Gastroesophageal sphincter (tissue), 4 donors: ENCODE measurements at regions not wholly inside any gene's neighbourhood (a gene's known extent, or its start where the extent isn't known, plus 50 kb on each side); places are given as distances from the start of the nearest gene placed in this dataset.

ENCODE experiments used
- ATAC-seq: fragments of 150-250 bp; one replicate; pipeline ENCODE4 v1.9.1; 2016; ENCODE audit warnings: mild to moderate bottlenecking, moderate library complexity
- H3K27ac ChIP-seq, 4 donors: fragments of 200-600 bp; sonication (generic) in 3 of 4; 1 replicate in 3 of 4; 2 replicates in 1 of 4; pipeline ENCODE4 v1.5.1; 2016 to 2019
- H3K27me3 ChIP-seq: fragments of 200-600 bp; sonication (generic); one replicate; pipeline ENCODE4 v1.5.1; 2019
- H3K36me3 ChIP-seq, 2 donors: fragments of 200-600 bp; sonication (generic); one replicate each; pipeline ENCODE4 v1.5.1; 2019; ENCODE audit warnings: control low read depth in 1 of 2
- H3K4me1 ChIP-seq, 3 donors: fragments of 200-600 bp; sonication (generic); 1 replicate in 2 of 3; 2 replicates in 1 of 3; pipeline ENCODE4 v1.5.1; 2016 to 2019; ENCODE audit warnings: control low read depth in 2 of 3
- H3K4me3 ChIP-seq, 2 donors: fragments of 200-600 bp; sonication (generic); one replicate each; pipeline ENCODE4 v1.5.1; 2019; ENCODE audit warnings: mild to moderate bottlenecking in 1 of 2, moderate library complexity in 1 of 2
- H3K9me3 ChIP-seq, 3 donors: fragments of 200-600 bp; sonication (generic); one replicate each; pipeline ENCODE4 v1.5.1; 2017 to 2019; ENCODE audit warnings: control low read depth in 2 of 3
- CTCF ChIP-seq, 4 experiments: fragments of 200-600 bp in 2 of 4; fragments of 450-650 bp in 2 of 4; sonication (generic) in 1 of 4; IDR thresholded peaks; one replicate each; pipeline ENCODE4 v1.5.1; 2017 to 2019; ENCODE audit warnings: antibody characterized with exemption in 4 of 4, mild to moderate bottlenecking in 2 of 4, moderate library complexity in 2 of 4
- EP300 ChIP-seq: sonication (generic); formaldehyde crosslinking; IDR thresholded peaks from one replicate; pipeline ENCODE4 v1.6.1; 2017; ENCODE audit warnings: antibody characterized with exemption, mild to moderate bottlenecking
- POLR2A ChIP-seq, 2 donors: fragments of 450-650 bp; IDR thresholded peaks; one replicate each; pipeline ENCODE4 v1.6.1; 2017; ENCODE audit warnings: antibody characterized with exemption in 2 of 2, mild to moderate bottlenecking in 2 of 2, moderate library complexity in 1 of 2
- POLR2AphosphoS5 ChIP-seq: sonication (generic); formaldehyde crosslinking; IDR thresholded peaks from one replicate; pipeline ENCODE4 v1.6.1; 2017; ENCODE audit warnings: antibody characterized with exemption
- WGBS, 2 donors: methylation state at CpG; one replicate each; pipeline ENCODE4 v1.1.5; 2018; ENCODE audit warnings: low coverage in 1 of 2; 5-methylcytosine and 5-hydroxymethylcytosine counted together

GRCh38 chr18:2433366-2433765 lies 137.9 kb downstream of the METTL4 start:
- no peak for ATAC-seq
- Histone ChIP-seq H3K36me3 (no peaks in the 10 kb centered on the region), H3K4me3 (no peak overlapping the region), H3K27me3 (no peaks in the 10 kb centered on the region), H3K4me1 (no peaks in the 10 kb centered on the region), H3K9me3 (peaks cover 0 to 18% (median 0%) of the 10 kb centered on the region in 3 donors), H3K27ac (no peak overlapping the region)
- WGBS, 2 donors = 70 to 75% methylated on average over 1 of the region's 1 CpG
- TF ChIP-seq CTCF (IDR thresholded peaks at IDR 0.05) = no peak
- TF ChIP-seq POLR2AphosphoS5 = no peak

DNA sequence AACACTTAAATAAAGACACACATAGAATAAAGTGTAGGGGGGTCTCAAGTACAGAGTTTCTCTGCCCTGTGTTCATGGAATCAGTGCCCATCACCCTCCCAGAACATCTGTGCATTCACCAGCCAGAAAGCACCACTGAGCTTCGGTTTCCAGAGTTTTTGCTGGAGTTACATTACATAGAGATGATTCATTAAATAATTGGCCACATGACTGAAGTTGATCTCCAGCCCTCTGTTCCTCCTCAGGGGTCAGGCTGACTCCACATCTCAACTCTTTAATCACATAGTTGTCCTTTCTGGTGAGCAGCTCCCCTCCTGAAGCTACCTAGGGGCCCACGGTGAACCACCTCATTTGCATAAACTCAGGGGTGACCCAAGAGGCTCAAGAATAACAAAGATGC lies 129.8 kb downstream of the METTL4 start:
- WGBS, 2 donors = 83% methylated on average over 2 of the region's 2 CpGs; no CpG with 5 or more reads in 1 of the 2 donors
- no peaks in the 10 kb centered on the region for H3K36me3 ChIP-seq
- no peak overlapping the region for H3K27ac ChIP-seq
- H3K27me3 ChIP-seq = no peaks in the 10 kb centered on the region
- H3K4me3 ChIP-seq = no peak overlapping the region
- no peaks in the 10 kb centered on the region for H3K9me3 ChIP-seq
- no peaks in the 10 kb centered on the region for H3K4me1 ChIP-seq
- no peak for TF ChIP-seq POLR2AphosphoS5
- no peak for TF ChIP-seq CTCF (IDR thresholded peaks at IDR 0.05)
- no peak for TF ChIP-seq EP300
- no peak for TF ChIP-seq POLR2A (IDR thresholded peaks at IDR 0.05)
- no peak for ATAC-seq

DNA sequence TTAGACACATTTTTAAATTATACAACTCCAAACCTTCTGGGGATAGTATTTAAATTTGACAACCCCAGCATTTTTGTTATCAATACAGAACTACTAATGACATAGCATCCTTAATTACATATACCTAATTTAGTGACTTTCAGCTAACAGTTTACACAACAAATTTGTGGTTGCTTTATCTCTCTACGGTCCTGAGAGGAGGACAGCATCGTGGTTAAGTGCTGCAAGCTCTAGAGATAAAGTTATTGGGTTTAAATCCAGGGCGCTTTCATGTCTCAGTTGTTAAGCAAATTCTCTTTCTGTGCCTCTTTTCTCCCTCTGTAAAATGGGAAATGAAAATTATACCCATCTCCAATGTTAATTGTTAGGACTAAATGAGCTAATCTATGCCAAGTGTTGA lies 129.3 kb downstream of the METTL4 start:
- Histone ChIP-seq H3K27me3 (no peaks in the 10 kb centered on the region), H3K4me1 (no peaks in the 10 kb centered on the region), H3K27ac (no peak overlapping the region), H3K4me3 (no peak overlapping the region), H3K36me3 (no peaks in the 10 kb centered on the region), H3K9me3 (no peaks in the 10 kb centered on the region)
- ATAC-seq = no peak
- TF ChIP-seq POLR2AphosphoS5 (no peak), EP300 (no peak), CTCF (IDR thresholded peaks at IDR 0.05) (no peak), POLR2A (IDR thresholded peaks at IDR 0.05) (no peak)
- 43 to 100% methylated on average over 1 to 3 of the region's 3 CpGs for WGBS, 2 donors

- no peaks in the 10 kb centered on the region for H3K9me3 ChIP-seq
- H3K27me3 ChIP-seq = no peaks in the 10 kb centered on the region
- no peaks in the 10 kb centered on the region for H3K36me3 ChIP-seq
- H3K4me1 ChIP-seq = no peaks in the 10 kb centered on the region
- 72 to 73% methylated on average over 3 to 4 of the region's 4 CpGs for WGBS, 2 donors
- H3K4me3 ChIP-seq = no peak overlapping the region
- ATAC-seq = no peak
- TF ChIP-seq EP300 = no peak
- TF ChIP-seq POLR2AphosphoS5 = no peak
- no peak for TF ChIP-seq CTCF (IDR thresholded peaks at IDR 0.05)
- no peak for TF ChIP-seq POLR2A (IDR thresholded peaks at IDR 0.05)
- H3K27ac ChIP-seq = no peak overlapping the region
Observed at GRCh38 chr18:2442726-2443275, 128.5 kb downstream of the METTL4 start.

DNA sequence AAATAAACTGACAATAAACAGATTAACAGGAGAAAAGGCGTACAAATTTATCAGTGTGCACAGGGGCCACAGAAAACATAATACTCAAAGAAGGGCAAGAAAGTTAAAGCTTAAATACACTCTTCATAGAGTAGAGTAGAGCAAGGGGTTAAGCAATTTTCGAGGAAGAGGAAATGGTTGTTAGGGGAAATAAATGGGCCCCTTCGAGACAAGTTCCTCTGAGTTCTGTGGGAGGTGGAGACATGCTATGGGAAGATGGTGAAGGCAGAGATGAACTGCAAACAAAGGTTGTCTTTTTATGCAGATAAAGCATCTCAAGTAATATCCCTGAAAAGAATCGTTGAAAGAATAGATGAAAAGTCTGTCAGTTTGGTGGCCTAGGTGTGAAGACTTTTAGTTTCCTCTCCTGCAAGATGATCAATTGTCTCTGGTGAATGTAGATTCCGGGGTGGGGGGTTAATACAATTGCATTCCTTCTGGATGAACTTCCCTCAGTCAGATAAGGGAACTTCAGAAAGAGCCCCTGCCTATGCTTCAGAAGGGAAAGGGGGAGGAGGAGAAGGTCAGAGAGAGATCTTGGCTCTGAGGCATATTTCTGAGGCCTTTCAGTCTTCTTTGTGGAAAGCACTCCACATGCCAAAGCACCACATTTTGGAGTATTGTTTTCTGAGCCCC lies 127.0 kb downstream of the METTL4 start:
- Histone ChIP-seq H3K36me3 (no peaks in the 10 kb centered on the region), H3K27me3 (no peaks in the 10 kb centered on the region), H3K4me3 (no peak overlapping the region), H3K9me3 (no peaks in the 10 kb centered on the region), H3K4me1 (no peaks in the 10 kb centered on the region), H3K27ac (no peak overlapping the region)
- ATAC-seq = no peak
- WGBS, 2 donors = 25 to 35% methylated on average over 5 of the region's 5 CpGs
- TF ChIP-seq POLR2AphosphoS5 = no peak
